GM13976 (cell line): ENCODE measurements at regions not wholly inside any gene's neighbourhood (a gene's known extent, or its start where the extent isn't known, plus 50 kb on each side); places are given as distances from the start of the nearest gene placed in this dataset.

Source experiments
- DNase-seq: peaks from one replicate; pipeline ENCODE4 v3.0.0; 2012; ENCODE audit warnings: low spot score
- CTCF ChIP-seq: IDR thresholded peaks from 2 replicates; pipeline ENCODE4 v1.5.1; 2012; ENCODE audit warnings: borderline replicate concordance, mild to moderate bottlenecking; ENCODE audit not compliant: insufficient read depth; ENCODE audit errors: extremely low read depth, missing control alignments, control extremely low read depth
- in situ Hi-C: fragments of 300-500 bp; cut with MboI; formaldehyde crosslinking; loops from one replicate; pipeline ENCODE4 v1.12.0; 2022; ENCODE audit warnings: low sequenced_read_pairs, mixed read lengths, inconsistent platforms; ENCODE audit not compliant: unreplicated experiment

DNA sequence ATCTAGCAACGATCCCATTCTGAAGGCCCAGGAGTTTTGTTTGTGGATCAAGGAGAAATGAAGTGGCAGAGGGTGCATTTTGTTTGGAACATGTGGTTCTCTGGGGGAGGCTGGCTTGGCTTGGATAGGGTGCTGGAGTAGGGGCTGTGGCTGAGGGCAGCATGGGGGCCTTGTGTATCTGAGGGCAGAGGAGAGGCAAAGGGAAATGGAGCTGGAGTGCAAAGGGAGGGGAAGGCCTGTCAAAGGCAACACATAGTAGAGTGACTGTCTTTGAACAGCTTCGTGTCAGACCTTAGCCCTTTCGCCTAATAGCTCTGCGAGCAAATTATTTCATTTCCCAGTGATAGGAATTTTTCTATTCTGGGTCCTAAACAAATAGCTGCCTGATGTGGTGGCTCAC, 187.2 kb downstream of the KCNRG start:
- in situ Hi-C loops: no loop called here
- no peak for TF ChIP-seq CTCF
- DNase-seq: no peak

DNA sequence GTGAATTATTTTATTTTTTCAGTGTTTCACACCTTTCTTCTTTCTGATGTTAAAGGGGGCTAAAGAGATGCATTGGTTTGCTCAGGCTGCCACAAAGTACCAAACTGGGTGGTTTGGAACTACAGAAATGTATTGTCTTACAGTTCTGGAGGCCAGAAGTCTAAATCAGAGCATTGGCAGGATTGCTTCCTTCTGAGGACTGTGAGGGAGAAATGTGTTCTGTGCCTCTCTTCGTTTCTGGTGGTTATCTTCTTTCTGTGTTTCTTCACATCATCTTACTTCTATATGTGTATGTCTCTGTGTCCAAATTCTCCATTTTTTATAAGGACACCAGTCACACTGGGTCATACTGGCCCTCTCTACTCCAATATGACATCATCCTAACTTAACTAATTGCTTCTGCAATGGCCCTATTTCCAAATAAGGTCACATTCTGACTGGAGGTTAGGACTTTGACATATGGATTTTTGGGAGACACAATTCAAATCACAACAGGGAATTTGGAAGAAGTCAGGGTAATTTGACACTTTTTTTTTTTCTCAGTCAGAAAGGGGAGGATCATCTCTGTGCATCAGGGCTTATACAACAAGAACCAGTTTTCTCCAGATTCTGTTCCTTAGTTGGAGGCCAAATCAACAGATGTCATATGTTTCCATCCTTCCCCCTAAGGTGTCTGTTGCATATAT, 188.2 kb downstream of the KCNRG start:
- in situ Hi-C loops: no loop called here
- no peak for DNase-seq
- no peak for TF ChIP-seq CTCF

- DNase-seq: no peak
- in situ Hi-C loops: no loop called here
- TF ChIP-seq CTCF: no peak
These were observed 190.3 kb downstream of the KCNRG start for GRCh38 chr13:50205581-50205980.

DNA sequence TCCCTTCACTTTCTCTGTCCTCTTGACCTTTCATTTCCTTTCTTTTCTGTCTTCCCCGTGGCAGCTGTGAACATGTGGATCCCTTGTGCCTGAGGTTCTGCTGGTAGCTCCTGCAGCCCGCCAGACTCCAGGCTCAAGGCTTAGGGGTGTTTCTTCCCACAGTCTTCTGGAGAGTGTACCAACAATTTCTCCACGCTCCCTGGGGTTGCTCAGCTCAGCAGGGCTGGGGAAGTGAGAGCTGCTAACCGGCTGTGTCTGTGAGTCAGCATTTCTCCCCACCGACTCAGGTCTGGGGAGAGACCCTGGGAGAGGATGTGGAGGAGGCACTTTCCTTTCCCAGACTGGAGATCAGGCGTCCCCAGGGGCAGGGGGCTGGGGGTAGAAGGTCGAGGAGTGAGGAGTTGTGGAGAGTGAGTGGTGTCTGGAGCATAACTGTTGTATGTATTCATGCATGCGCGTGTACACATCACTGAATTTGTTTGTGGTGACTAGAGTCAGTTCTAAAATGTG, 193.6 kb downstream of the KCNRG start:
- in situ Hi-C loops: no loop called here
- no peak for TF ChIP-seq CTCF
- DNase-seq: peak; percentile 40

DNA sequence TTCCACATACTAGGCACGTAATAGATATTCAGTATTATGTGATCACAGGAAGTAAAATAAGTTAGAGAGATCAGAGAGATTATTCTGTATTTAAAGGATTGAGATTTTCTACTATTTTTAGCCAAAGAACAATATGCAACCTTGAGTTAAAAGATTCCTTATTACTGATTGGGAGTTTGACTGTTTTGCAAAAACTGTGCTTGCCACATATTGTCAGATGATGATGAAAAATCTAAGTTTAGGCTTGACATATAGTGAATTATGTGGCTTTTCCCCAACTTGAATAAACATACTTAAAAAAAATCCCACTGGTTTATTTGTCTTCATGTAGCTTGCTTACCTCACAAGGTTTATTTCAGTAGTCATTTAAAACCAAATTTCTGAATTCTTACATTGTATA, 194.4 kb downstream of the KCNRG start:
- in situ Hi-C loops: no loop called here
- TF ChIP-seq CTCF: no peak
- no peak for DNase-seq

DNA sequence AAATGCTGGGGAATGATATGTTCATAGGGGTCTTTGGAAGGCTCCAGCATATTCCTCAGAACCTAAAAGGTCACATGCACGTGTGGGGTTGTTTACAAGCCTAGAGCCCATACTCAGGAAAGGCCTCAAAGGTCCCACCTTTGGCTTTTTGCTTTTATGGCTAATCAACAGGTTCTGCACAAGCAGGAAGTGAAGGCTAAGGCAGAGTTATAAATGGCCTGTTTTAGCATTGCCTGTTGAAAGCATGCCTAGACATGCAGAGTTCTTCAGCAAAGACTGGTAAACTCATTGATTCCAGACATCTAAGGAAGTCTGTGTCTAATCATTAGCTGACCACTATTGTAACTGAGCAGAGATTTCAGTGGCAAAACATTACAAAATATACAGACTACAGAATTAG, 198.3 kb downstream of the KCNRG start:
- in situ Hi-C loops: no loop called here
- no peak for TF ChIP-seq CTCF
- no peak for DNase-seq
